Neural progenitor cell (in vitro differentiated cells): ENCODE measurements at regions not wholly inside any gene's neighbourhood (a gene's known extent, or its start where the extent isn't known, plus 50 kb on each side); places are given as distances from the start of the nearest gene placed in this dataset.

Source experiments
- DNase-seq: peaks from one replicate; pipeline ENCODE4 v3.0.0-alpha.2; 2016; ENCODE audit warnings: low spot score
- H2AFZ ChIP-seq: fragments of 200-600 bp; sonication (generic); replicated peaks from 2 replicates; pipeline ENCODE4 v1.6.1; 2016; ENCODE audit warnings: antibody characterized with exemption
- H3F3A ChIP-seq: fragments of 200-600 bp; sonication (generic); 2 replicates; pipeline ENCODE4 v1.6.1; 2016; ENCODE audit warnings: antibody characterized with exemption, low read depth
- H3K27ac ChIP-seq: fragments of 200-600 bp; sonication (generic); 2 replicates; pipeline ENCODE4 v1.5.1; 2016; ENCODE audit warnings: mild to moderate bottlenecking
- H3K27me3 ChIP-seq: fragments of 200-600 bp; sonication (generic); 2 replicates; pipeline ENCODE4 v1.6.1; 2016; ENCODE audit warnings: mild to moderate bottlenecking, moderate library complexity
- H3K36me3 ChIP-seq: fragments of 200-600 bp; sonication (generic); 2 replicates; pipeline ENCODE4 v1.5.1; 2016
- H3K4me1 ChIP-seq: fragments of 200-600 bp; sonication (generic); 2 replicates; pipeline ENCODE4 v1.6.1; 2016; ENCODE audit warnings: mixed run types
- H3K4me2 ChIP-seq: fragments of 200-600 bp; sonication (generic); 2 replicates; pipeline ENCODE4 v1.6.1; 2016
- H3K4me3 ChIP-seq: fragments of 200-600 bp; sonication (generic); 2 replicates; pipeline ENCODE4 v1.5.1; 2016
- H3K79me2 ChIP-seq: fragments of 200-600 bp; sonication (generic); 2 replicates; pipeline ENCODE4 v1.6.1; 2016; ENCODE audit warnings: low read depth
- H3K9ac ChIP-seq: fragments of 200-600 bp; sonication (generic); 2 replicates; pipeline ENCODE4 v1.6.1; 2016
- H3K9me3 ChIP-seq: fragments of 200-600 bp; sonication (generic); 2 replicates; pipeline ENCODE4 v1.5.1; 2016; ENCODE audit warnings: low read depth
- H4K20me1 ChIP-seq: fragments of 200-600 bp; sonication (generic); 2 replicates; pipeline ENCODE4 v1.6.1; 2016; ENCODE audit warnings: low read depth
- H3K27ac Mint-ChIP-seq: 3 replicates; pipeline ENCODE4 v1.8.0; 2021; ENCODE audit warnings: mixed read lengths
- H3K27me3 Mint-ChIP-seq: 2 replicates; pipeline ENCODE4 v1.8.0; 2022; ENCODE audit warnings: low read depth, mild to moderate bottlenecking, inconsistent platforms, moderate library complexity, mixed read lengths; ENCODE audit not compliant: insufficient read depth
- H3K36me3 Mint-ChIP-seq: 3 replicates; pipeline ENCODE4 v1.8.0; 2021; ENCODE audit warnings: mixed read lengths
- H3K4me1 Mint-ChIP-seq: 3 replicates; pipeline ENCODE4 v1.8.0; 2021; ENCODE audit warnings: mixed read lengths
- H3K4me3 Mint-ChIP-seq: 3 replicates; pipeline ENCODE4 v1.8.0; 2021; ENCODE audit warnings: mild to moderate bottlenecking, moderate library complexity, mixed read lengths
- H3K9me3 Mint-ChIP-seq: 3 replicates; pipeline ENCODE4 v1.8.0; 2020; ENCODE audit warnings: mixed read lengths
- CTCF ChIP-seq: fragments of 200-600 bp; sonication (generic); IDR thresholded peaks from 2 replicates; pipeline ENCODE4 v1.5.1; 2017; ENCODE audit warnings: antibody characterized with exemption, mild to moderate bottlenecking
- EZH2 ChIP-seq: fragments of 200-600 bp; sonication (generic); IDR thresholded peaks from 2 replicates; pipeline ENCODE4 v1.6.1; 2017; ENCODE audit warnings: antibody characterized with exemption, mild to moderate bottlenecking, moderate library complexity
- EZH2phosphoT487 ChIP-seq: fragments of 200-600 bp; sonication (generic); IDR thresholded peaks from 2 replicates; pipeline ENCODE4 v1.6.1; 2017; ENCODE audit warnings: antibody characterized with exemption

GRCh38 chr20:10137032-10137431 lies 81.6 kb upstream of the SNAP25 start:
- Histone ChIP-seq H3K79me2 (no peaks in the 10 kb centered on the region), H3K4me2 (no peak overlapping the region), H2AFZ (no peak overlapping the region), H3K4me1 (peaks cover 5% of the 10 kb centered on the region), H4K20me1 (no peaks in the 10 kb centered on the region), H3K9me3 (no peaks in the 10 kb centered on the region), H3F3A (no peaks in the 10 kb centered on the region), H3K36me3 (no peaks in the 10 kb centered on the region), H3K4me3 (no peak overlapping the region), H3K27ac (no peak overlapping the region), H3K9ac (no peak overlapping the region), H3K27me3 (no peaks in the 10 kb centered on the region)
- H3K4me1 Mint-ChIP-seq, result peaks cover 3% of the 10 kb centered on the region
- TF ChIP-seq EZH2 (no peak), CTCF (no peak), EZH2phosphoT487 (no peak)
- no peak for DNase-seq
- peaks cover 2% of the 10 kb centered on the region for H3K27me3 Mint-ChIP-seq
- no peaks in the 10 kb centered on the region for H3K36me3 Mint-ChIP-seq
- no peak overlapping the region for H3K27ac Mint-ChIP-seq
- no peak overlapping the region for H3K4me3 Mint-ChIP-seq
- no peaks in the 10 kb centered on the region for H3K9me3 Mint-ChIP-seq

- no peak overlapping the region for H3K9ac ChIP-seq
- H3K4me2 ChIP-seq, result no peak overlapping the region
- H2AFZ ChIP-seq, result no peak overlapping the region
These were observed 81.1 kb upstream of the SNAP25 start for GRCh38 chr20:10137533-10137932.

GRCh38 chr20:10157549-10157948 lies 61.1 kb upstream of the SNAP25 start:
- no peaks in the 10 kb centered on the region for H3K9me3 Mint-ChIP-seq
- Histone ChIP-seq H3K4me2 (no peak overlapping the region), H3K9ac (no peak overlapping the region), H3K79me2 (no peaks in the 10 kb centered on the region), H2AFZ (no peak overlapping the region), H4K20me1 (no peaks in the 10 kb centered on the region), H3K27me3 (no peaks in the 10 kb centered on the region), H3K36me3 (no peaks in the 10 kb centered on the region), H3K9me3 (no peaks in the 10 kb centered on the region), H3K27ac (no peak overlapping the region), H3K4me3 (no peak overlapping the region), H3K4me1 (no peaks in the 10 kb centered on the region), H3F3A (no peaks in the 10 kb centered on the region)
- no peaks in the 10 kb centered on the region for H3K27me3 Mint-ChIP-seq
- no peak overlapping the region for H3K27ac Mint-ChIP-seq
- no peak for DNase-seq
- no peak overlapping the region for H3K4me3 Mint-ChIP-seq
- TF ChIP-seq EZH2 (no peak), CTCF (no peak), EZH2phosphoT487 (no peak)
- no peaks in the 10 kb centered on the region for H3K36me3 Mint-ChIP-seq
- H3K4me1 Mint-ChIP-seq, result no peaks in the 10 kb centered on the region

More at GRCh38 chr20:10137533-10137932, 81.1 kb upstream of the SNAP25 start:
- Histone ChIP-seq H3K4me1 (no peaks in the 10 kb centered on the region), H3K79me2 (no peaks in the 10 kb centered on the region), H3K27me3 (no peaks in the 10 kb centered on the region), H4K20me1 (no peaks in the 10 kb centered on the region), H3K9me3 (no peaks in the 10 kb centered on the region), H3K4me3 (no peak overlapping the region), H3K27ac (no peak overlapping the region), H3K36me3 (no peaks in the 10 kb centered on the region), H3F3A (no peaks in the 10 kb centered on the region)
- Mint-ChIP-seq H3K36me3 (no peaks in the 10 kb centered on the region), H3K27me3 (peaks cover 2% of the 10 kb centered on the region), H3K4me1 (peaks cover 3% of the 10 kb centered on the region), H3K9me3 (no peaks in the 10 kb centered on the region), H3K27ac (no peak overlapping the region), H3K4me3 (no peak overlapping the region)
- DNase-seq, result no peak
- TF ChIP-seq CTCF (no peak), EZH2 (no peak)

GRCh38 chr20:10167040-10167439 lies 51.6 kb upstream of the SNAP25 start:
- no peaks in the 10 kb centered on the region for H3K9me3 ChIP-seq
- Mint-ChIP-seq H3K27ac (no peak overlapping the region), H3K36me3 (no peaks in the 10 kb centered on the region), H3K27me3 (no peaks in the 10 kb centered on the region), H3K4me1 (no peaks in the 10 kb centered on the region), H3K4me3 (no peak overlapping the region), H3K9me3 (peaks cover 6% of the 10 kb centered on the region)
- H3F3A ChIP-seq, result no peaks in the 10 kb centered on the region
- no peaks in the 10 kb centered on the region for H3K4me1 ChIP-seq
- H3K4me3 ChIP-seq, result no peak overlapping the region
- no peak for TF ChIP-seq EZH2phosphoT487
- TF ChIP-seq CTCF, result no peak
- no peak for TF ChIP-seq EZH2
- H3K4me2 ChIP-seq, result no peak overlapping the region
- DNase-seq, result no peak
- no peaks in the 10 kb centered on the region for H3K79me2 ChIP-seq
- H4K20me1 ChIP-seq, result no peaks in the 10 kb centered on the region
- no peaks in the 10 kb centered on the region for H3K36me3 ChIP-seq
- peaks cover 17% of the 10 kb centered on the region for H3K27me3 ChIP-seq
- no peak overlapping the region for H3K27ac ChIP-seq
- H3K9ac ChIP-seq, result no peak overlapping the region
- no peak overlapping the region for H2AFZ ChIP-seq
